IMR-90 (cell line): ENCODE measurements at regions not wholly inside any gene's neighbourhood (a gene's known extent, or its start where the extent isn't known, plus 50 kb on each side); places are given as distances from the start of the nearest gene placed in this dataset.

ENCODE experiments used
- ATAC-seq: fragments of 200-7000 bp; cut with Tn5 transposase; 2 replicates; pipeline ENCODE4 v1.9.1; 2020; ENCODE audit warnings: low read depth, mild to moderate bottlenecking, moderate library complexity
- BruUV-seq: library from RNA; stranded (reverse); fragments of 400-500 nt; replicated peaks from 2 replicates; lab custom pipeline; 2021; lab: Mats Ljungman, UMichigan
- CTCF ChIA-PET: fragments of 300-600 bp; formaldehyde crosslinking; extraction: SDS; loops from one replicate; lab custom pipeline; 2021; ENCODE audit warnings: antibody characterized with exemption; lab: Yijun Ruan, JAX
- POLR2A ChIA-PET: fragments of 300-600 bp; sonication (Branson Sonifier 250); formaldehyde crosslinking; loops from one replicate; lab custom pipeline; 2022; ENCODE audit warnings: antibody characterized with exemption; ENCODE audit not compliant: unreplicated experiment; lab: Charles Lee
- DNase-seq: peaks from one replicate; pipeline ENCODE4 v3.0.0; 2013
- H2AFZ ChIP-seq: replicated peaks from 2 replicates; pipeline ENCODE3; 2013; ENCODE audit warnings: low read length, mild to moderate bottlenecking; ENCODE audit not compliant: poor library complexity
- H2AK5ac ChIP-seq: 2 replicates; pipeline ENCODE4 v1.6.1; 2013; ENCODE audit warnings: low read depth, low read length, inconsistent platforms
- H2AK9ac ChIP-seq: replicated peaks from 2 replicates; pipeline ENCODE3; 2013; ENCODE audit warnings: mild to moderate bottlenecking, low read depth, low read length, moderate library complexity; ENCODE audit not compliant: poor library complexity
- H2BK120ac ChIP-seq: 2 replicates; pipeline ENCODE4 v1.6.1; 2013; ENCODE audit warnings: low read depth, low read length, inconsistent platforms
- H2BK15ac ChIP-seq: 3 replicates; pipeline ENCODE4 v1.6.1; 2013; ENCODE audit warnings: low read depth, low read length, inconsistent platforms
- H2BK20ac ChIP-seq: 2 replicates; pipeline ENCODE4 v1.6.1; 2013; ENCODE audit warnings: low read depth, mild to moderate bottlenecking, inconsistent platforms, low read length, moderate library complexity
- H2BK5ac ChIP-seq: 2 replicates; pipeline ENCODE4 v1.6.1; 2013; ENCODE audit warnings: mild to moderate bottlenecking, low read depth, low read length, inconsistent platforms; ENCODE audit not compliant: poor library complexity, severe bottlenecking
- H3K14ac ChIP-seq: replicated peaks from 2 replicates; pipeline ENCODE4 v1.6.1; 2013; ENCODE audit warnings: low read depth, low read length, inconsistent platforms
- H3K18ac ChIP-seq: 2 replicates; pipeline ENCODE4 v1.6.1; 2013; ENCODE audit warnings: low read depth, low read length, control low read depth
- H3K23ac ChIP-seq: 2 replicates; pipeline ENCODE4 v1.6.1; 2013; ENCODE audit warnings: low read depth, low read length, inconsistent platforms
- H3K27ac ChIP-seq: 2 replicates; pipeline ENCODE4 v1.5.1; 2013; ENCODE audit warnings: mild to moderate bottlenecking, control low read depth, low read length; ENCODE audit not compliant: insufficient read depth
- H3K27me3 ChIP-seq: 2 replicates; pipeline ENCODE4 v1.6.1; 2013; ENCODE audit warnings: low read length; ENCODE audit not compliant: control insufficient read depth, insufficient read depth
- H3K36me3 ChIP-seq: 2 replicates; pipeline ENCODE4 v1.6.1; 2013; ENCODE audit warnings: low read length, mixed read lengths; ENCODE audit not compliant: control insufficient read depth, insufficient read depth
- H3K4ac ChIP-seq: 2 replicates; pipeline ENCODE4 v1.6.1; 2013; ENCODE audit warnings: low read depth, low read length, inconsistent platforms
- H3K4me1 ChIP-seq: 2 replicates; pipeline ENCODE4 v1.6.1; 2013; ENCODE audit warnings: low read length, mixed read lengths; ENCODE audit not compliant: control insufficient read depth, insufficient read depth
- H3K4me2 ChIP-seq: 2 replicates; pipeline ENCODE4 v1.6.1; 2013; ENCODE audit warnings: low read depth, mild to moderate bottlenecking, control low read depth, low read length, moderate library complexity
- H3K4me3 ChIP-seq: 2 replicates; pipeline ENCODE4 v1.5.1; 2013; ENCODE audit warnings: low read depth, mild to moderate bottlenecking, control low read depth, low read length, moderate library complexity; ENCODE audit not compliant: insufficient read depth
- H3K56ac ChIP-seq: 2 replicates; pipeline ENCODE4 v1.6.1; 2013; ENCODE audit warnings: low read length, inconsistent platforms; ENCODE audit not compliant: insufficient read depth; ENCODE audit errors: extremely low read depth
- H3K79me1 ChIP-seq, 2 experiments: 2 replicates each; pipeline ENCODE4 v1.6.1; 2013; ENCODE audit warnings: low read length in 2 of 2, inconsistent platforms in 1 of 2, low read depth in 1 of 2
- H3K9ac ChIP-seq: 2 replicates; pipeline ENCODE4 v1.6.1; 2013; ENCODE audit warnings: low read depth, low read length, control low read depth
- H3K9me1 ChIP-seq: 2 replicates; pipeline ENCODE4 v1.6.1; 2013; ENCODE audit warnings: low read length, inconsistent platforms; ENCODE audit not compliant: insufficient read depth
- H3K9me3 ChIP-seq: 2 replicates; pipeline ENCODE4 v1.6.1; 2013; ENCODE audit warnings: low read length; ENCODE audit not compliant: control insufficient read depth, insufficient read depth
- H4K20me1 ChIP-seq: 2 replicates; pipeline ENCODE4 v1.6.1; 2013; ENCODE audit warnings: low read length, inconsistent platforms; ENCODE audit not compliant: insufficient read depth
- H4K5ac ChIP-seq: 2 replicates; pipeline ENCODE4 v1.6.1; 2013; ENCODE audit warnings: mild to moderate bottlenecking, low read depth, low read length, control low read depth
- H4K8ac ChIP-seq, 2 experiments: 2 replicates each; pipeline ENCODE4 v1.6.1; 2013; ENCODE audit warnings: low read depth in 2 of 2, low read length in 2 of 2, control low read depth in 1 of 2, inconsistent platforms in 1 of 2
- H4K91ac ChIP-seq: 2 replicates; pipeline ENCODE4 v1.6.1; 2013; ENCODE audit warnings: low read depth, low read length, inconsistent platforms; ENCODE audit not compliant: insufficient read depth
- RCOR1 ChIP-seq: IDR thresholded peaks from 2 replicates; pipeline ENCODE4 v1.6.1; 2012; ENCODE audit warnings: mild to moderate bottlenecking, low read length, improper control_type of control experiment; ENCODE audit not compliant: insufficient replicate concordance
- WGBS, 2 experiments: methylation state at CpG; one replicate each; pipeline versions ENCODE4 v1.1.5 to v1.1.7; 2013; ENCODE audit warnings: missing lambda C conversion rate in 2 of 2; ENCODE audit not compliant: insufficient read length in 1 of 2; ENCODE audit errors: extremely low coverage in 2 of 2; 5-methylcytosine and 5-hydroxymethylcytosine counted together
- dilution Hi-C: fragments of 300-500 bp; cut with HindIII; formaldehyde crosslinking; loops from one replicate; pipeline ENCODE4 v1.14.3; 2018; ENCODE audit warnings: low sequenced_read_pairs; ENCODE audit not compliant: unreplicated experiment
- in situ Hi-C: fragments of 300-500 bp; cut with MboI; formaldehyde crosslinking; loops from 3 replicates; pipeline ENCODE4 v1.14.3; 2019; ENCODE audit warnings: low sequenced_read_pairs, inconsistent platforms, mixed read lengths
- intact Hi-C: fragments of 100-400 bp; cut with micrococcal nuclease; formaldehyde crosslinking; loops from 2 replicates; pipeline ENCODE4 v1.10.0; 2022

- ChIA-PET POLR2A (no interaction called here), CTCF (interaction anchor here (1.3 to 1.4 kb wide), 2 partner anchors 9 to 63 kb away, joined by 3 to 4 read pairs; no protein-coding TSS in a partner anchor)
- 40% methylated on average over 1 of the region's 4 CpGs; no CpG with 5 or more reads in 1 of the 2 experiments for WGBS, 2 experiments
- Histone ChIP-seq H4K20me1 (no peaks in the 10 kb centered on the region), H2AK5ac (no peak overlapping the region), H3K9ac (no peak overlapping the region), H3K36me3 (no peaks in the 10 kb centered on the region), H2BK15ac (no peak overlapping the region), H3K4ac (no peak overlapping the region), H3K14ac (no peak overlapping the region), H2BK5ac (no peak overlapping the region), H4K5ac (no peak overlapping the region), H3K4me2 (no peak overlapping the region), H3K56ac (no peak overlapping the region), H4K8ac (no peak overlapping the region), H3K4me1 (0 out of 2 replicates have a peak, but pooled peaks cover 1% of the 10 kb centered on the region), H3K9me3 (no peaks in the 10 kb centered on the region), H4K91ac (no peak overlapping the region), H2AK9ac (no peak overlapping the region), H3K18ac (no peak overlapping the region), H3K4me3 (no peak overlapping the region), H2BK20ac (no peak overlapping the region), H3K79me1 (no peaks in the 10 kb centered on the region), H2BK120ac (no peak overlapping the region), H3K23ac (no peak overlapping the region), H3K27me3 (no peaks in the 10 kb centered on the region), H3K9me1 (peaks cover 5% of the 10 kb centered on the region), H3K27ac (no peak overlapping the region), H2AFZ (no peak overlapping the region)
- TF ChIP-seq RCOR1: no peak
- intact Hi-C loops: no loop called here
- dilution Hi-C loops: no loop called here
- no TSS peak for BruUV-seq
- ATAC-seq (no peak), DNase-seq (no peak)
- in situ Hi-C loops: no loop called here
These were observed 296.5 kb downstream of the LMO7 start for GRCh38 chr13:75932636-75933035.
